ENCODE measurements at regions not wholly inside any gene's neighbourhood (a gene's known extent, or its start where the extent isn't known, plus 50 kb on each side); places are given as distances from the start of the nearest gene placed in this dataset.
"Not testable (repeated sequence)": the region's sequence is repeated elsewhere in the genome, so short reads cannot be mapped to it uniquely, and the experiment has no call there.

DNA sequence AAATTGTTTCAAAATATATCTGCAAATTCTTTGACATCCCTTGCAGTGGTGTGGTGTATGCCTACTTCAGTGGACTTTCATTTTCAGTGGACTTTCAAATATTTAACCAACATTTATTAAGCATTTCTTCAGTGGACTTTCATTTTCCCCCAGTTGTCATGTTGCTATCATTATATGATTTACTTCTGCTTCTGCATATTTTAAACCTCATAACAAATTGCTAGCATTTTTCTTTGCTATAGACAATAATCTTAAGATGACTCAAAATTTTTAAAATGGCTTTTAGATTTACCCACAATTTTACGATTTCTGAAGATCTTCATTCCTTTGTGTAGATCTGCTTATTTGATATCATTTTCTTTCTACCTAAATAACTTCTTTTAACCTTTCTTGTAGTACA is 592.7 kb upstream of the SLC35B3 start:
- H3K36me3 ChIP-seq, result no peaks in the 10 kb centered on the region
- TF ChIP-seq, protein P1, sequence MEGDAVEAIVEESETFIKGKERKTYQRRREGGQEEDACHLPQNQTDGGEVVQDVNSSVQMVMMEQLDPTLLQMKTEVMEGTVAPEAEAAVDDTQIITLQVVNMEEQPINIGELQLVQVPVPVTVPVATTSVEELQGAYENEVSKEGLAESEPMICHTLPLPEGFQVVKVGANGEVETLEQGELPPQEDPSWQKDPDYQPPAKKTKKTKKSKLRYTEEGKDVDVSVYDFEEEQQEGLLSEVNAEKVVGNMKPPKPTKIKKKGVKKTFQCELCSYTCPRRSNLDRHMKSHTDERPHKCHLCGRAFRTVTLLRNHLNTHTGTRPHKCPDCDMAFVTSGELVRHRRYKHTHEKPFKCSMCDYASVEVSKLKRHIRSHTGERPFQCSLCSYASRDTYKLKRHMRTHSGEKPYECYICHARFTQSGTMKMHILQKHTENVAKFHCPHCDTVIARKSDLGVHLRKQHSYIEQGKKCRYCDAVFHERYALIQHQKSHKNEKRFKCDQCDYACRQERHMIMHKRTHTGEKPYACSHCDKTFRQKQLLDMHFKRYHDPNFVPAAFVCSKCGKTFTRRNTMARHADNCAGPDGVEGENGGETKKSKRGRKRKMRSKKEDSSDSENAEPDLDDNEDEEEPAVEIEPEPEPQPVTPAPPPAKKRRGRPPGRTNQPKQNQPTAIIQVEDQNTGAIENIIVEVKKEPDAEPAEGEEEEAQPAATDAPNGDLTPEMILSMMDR (IDR thresholded peaks at IDR 0.05), result no peak
- DNase-seq (no peak), ATAC-seq (no peak)
- peaks cover 0 to 17% (median 0%) of the 10 kb centered on the region in 11 donors for H3K9me3 ChIP-seq
- H3K4me3 ChIP-seq, result no peak overlapping the region
- H3K4me1 ChIP-seq, result no peaks in the 10 kb centered on the region
- intact Hi-C loops (cut with DNase I), result no loop called here
- no peak overlapping the region for H3K27ac ChIP-seq
- WGBS, 2 donors, result 85% methylated on average over 1 of the region's 1 CpG
- H3K27me3 ChIP-seq, result peaks cover 0 to 6% (median 0%) of the 10 kb centered on the region in 7 donors

DNA sequence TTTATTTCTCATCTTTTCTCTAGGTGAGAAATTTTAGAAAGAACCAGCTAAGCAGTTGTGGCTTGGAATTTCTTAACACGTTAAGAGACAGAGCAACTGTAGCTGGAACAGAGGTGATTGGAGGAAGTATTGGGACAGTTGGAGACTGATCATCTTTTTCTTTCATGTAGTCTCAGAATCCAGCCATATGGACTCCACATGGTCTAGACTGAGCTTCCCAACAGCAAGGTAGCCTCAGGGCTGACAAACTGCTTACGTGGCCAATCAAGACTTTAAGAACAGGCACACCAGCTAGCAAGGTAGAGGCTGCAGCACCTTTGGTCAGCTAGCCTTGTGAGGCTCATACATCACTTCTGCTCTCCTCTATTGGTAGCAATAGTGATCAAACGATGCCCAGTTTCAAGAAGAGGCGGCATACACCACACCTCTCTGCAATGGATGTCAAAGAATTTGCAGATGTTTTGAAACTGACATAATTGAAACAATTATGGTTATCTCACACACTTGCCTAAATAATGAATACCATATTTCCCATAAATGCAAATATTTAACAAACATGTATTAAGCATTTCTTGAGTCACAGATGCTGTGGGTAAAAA is 590.5 kb upstream of the SLC35B3 start:
- Histone ChIP-seq H3K4me1 (no peaks in the 10 kb centered on the region), H3K4me3 (no peak overlapping the region), H3K27me3 (peaks cover 0 to 6% (median 0%) of the 10 kb centered on the region in 7 donors), H3K27ac (no peak overlapping the region), H3K9me3 (peaks cover 0 to 17% (median 0%) of the 10 kb centered on the region in 11 donors), H3K36me3 (no peaks in the 10 kb centered on the region)
- 82 to 86% methylated on average over 4 of the region's 4 CpGs for WGBS, 2 donors
- no peak for DNase-seq
- TF ChIP-seq, protein P1 (IDR thresholded peaks at IDR 0.05), result no peak
- intact Hi-C loops (cut with DNase I), result no loop called here
- no peak for ATAC-seq

DNA sequence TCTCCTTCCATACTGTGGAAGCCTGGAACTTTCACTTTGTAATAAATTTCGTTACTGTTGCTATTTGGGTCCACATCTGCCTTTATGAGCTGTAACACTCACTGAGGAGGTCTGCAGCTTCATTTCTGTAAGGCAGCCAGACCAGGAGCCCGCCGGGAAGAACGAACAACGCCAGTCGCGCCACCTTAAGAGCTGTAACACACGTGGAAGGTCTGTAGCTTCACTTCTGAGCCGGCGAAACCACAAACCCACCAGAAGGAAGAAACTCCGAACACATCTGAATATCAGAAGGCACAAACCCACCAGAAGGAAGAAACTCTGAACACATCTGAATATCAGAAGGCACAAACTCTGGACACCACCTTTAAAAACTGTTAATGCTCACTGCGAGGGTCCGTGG is 589.9 kb upstream of the SLC35B3 start:
- Histone ChIP-seq H3K4me3 (no peak overlapping the region), H3K27ac (no peak overlapping the region), H3K4me1 (no peaks in the 10 kb centered on the region), H3K9me3 (peaks cover 0 to 11% (median 0%) of the 10 kb centered on the region in 11 donors), H3K27me3 (peaks cover 0 to 6% (median 0%) of the 10 kb centered on the region in 7 donors), H3K36me3 (no peaks in the 10 kb centered on the region)
- 86 to 88% methylated on average over 13 of the region's 13 CpGs for WGBS, 2 donors
- TF ChIP-seq, protein P1 (IDR thresholded peaks at IDR 0.05), result no peak
- DNase-seq, result no peak
- ATAC-seq, result no peak
- intact Hi-C loops (cut with DNase I), result no loop called here

DNA sequence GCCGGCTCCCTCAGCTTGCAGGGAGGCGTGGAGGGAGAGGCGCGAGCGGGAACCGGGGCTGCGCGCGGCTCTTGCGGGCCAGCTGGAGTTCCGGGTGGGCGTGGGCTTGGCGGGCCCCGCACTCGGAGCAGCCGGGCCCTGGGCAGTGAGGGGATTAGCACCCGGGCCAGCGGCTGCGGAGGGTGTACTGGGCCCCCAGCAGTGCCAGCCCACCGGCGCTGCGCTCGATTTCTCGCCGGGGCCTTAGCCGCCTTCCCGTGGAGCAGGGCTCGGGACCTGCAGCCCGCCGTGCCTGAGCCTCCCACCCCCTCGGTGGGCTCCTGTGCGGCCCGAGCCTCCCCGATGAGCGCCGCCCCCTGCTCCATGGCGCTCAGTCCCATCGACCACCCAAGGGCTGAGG is 588.9 kb upstream of the SLC35B3 start:
- intact Hi-C loops (cut with DNase I); ATAC-seq; H3K4me1 ChIP-seq; H3K9me3 ChIP-seq; H3K36me3 ChIP-seq; H3K27me3 ChIP-seq; H3K4me3 ChIP-seq; H3K27ac ChIP-seq; DNase-seq: not testable (repeated sequence)
- 90 to 92% methylated on average over 29 to 38 of the region's 38 CpGs for WGBS, 2 donors

DNA sequence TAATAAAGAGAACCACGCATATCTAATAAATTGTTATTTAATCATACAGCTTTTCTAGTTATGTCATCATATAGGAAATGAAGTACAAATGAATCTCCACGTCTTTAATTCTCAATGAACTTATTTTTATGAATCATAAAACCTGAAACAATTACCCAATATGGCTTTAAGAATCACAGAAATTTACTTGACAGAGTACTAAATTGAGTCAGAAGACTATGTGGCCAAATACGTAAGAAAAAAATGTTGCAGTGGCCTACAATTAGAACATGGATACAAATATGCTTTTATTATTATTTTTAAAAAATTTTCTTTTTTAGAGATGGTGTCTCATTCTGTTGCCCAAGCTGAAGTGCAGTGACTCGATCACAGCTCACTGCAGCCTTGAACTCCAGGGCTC is 584.7 kb upstream of the SLC35B3 start:
- Histone ChIP-seq H3K9me3 (no peaks in the 10 kb centered on the region), H3K4me1 (no peaks in the 10 kb centered on the region), H3K27ac (no peak overlapping the region), H3K4me3 (no peak overlapping the region), H3K36me3 (no peaks in the 10 kb centered on the region), H3K27me3 (no peaks in the 10 kb centered on the region)
- intact Hi-C loops (cut with DNase I), result no loop called here
- TF ChIP-seq, protein P1 (IDR thresholded peaks at IDR 0.05), result no peak
- whole genome bisulfite sequencing, 2 donors, result 75 to 78% methylated on average over 4 of the region's 4 CpGs
- ATAC-seq, result no peak
- no peak for DNase-seq
